C4-2B (cell line): ENCODE measurements at regions not wholly inside any gene's neighbourhood (a gene's known extent, or its start where the extent isn't known, plus 50 kb on each side); places are given as distances from the start of the nearest gene placed in this dataset.

ENCODE experiments used
- H3K27ac ChIP-seq: fragments of 450-650 bp; 2 replicates; pipeline ENCODE4 v1.5.1; 2017
- ZFX ChIP-seq: fragments of 450-650 bp; IDR thresholded peaks from 2 replicates; pipeline ENCODE4 v1.6.1; 2017
- TF ChIP-seq, protein P1 (sequence below): fragments of 450-650 bp; conservative IDR thresholded peaks from 2 replicates; pipeline ENCODE4 v1.5.1; 2017; ENCODE audit warnings: mild to moderate bottlenecking

DNA sequence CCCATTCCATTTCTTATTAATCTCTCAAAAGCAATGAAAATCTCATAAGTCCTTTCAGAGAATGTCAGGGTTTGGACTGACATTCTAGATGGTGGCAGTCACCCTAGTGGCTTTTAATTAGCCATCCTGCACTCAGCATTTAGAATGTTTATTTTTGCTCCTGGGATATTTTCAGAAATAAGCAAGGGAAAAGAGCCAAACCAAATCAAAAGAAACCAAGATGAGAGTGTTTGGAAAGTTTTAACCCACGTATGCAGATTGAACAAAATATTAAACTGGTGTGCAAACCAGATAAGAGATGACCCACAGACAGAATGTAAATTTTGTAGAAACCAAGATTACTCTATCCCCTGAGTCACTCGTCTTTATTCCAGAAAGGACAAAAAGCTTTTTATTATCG, 275.8 kb downstream of the SQOR start:
- no peak overlapping the region for H3K27ac ChIP-seq
- TF ChIP-seq ZFX, result no peak
- TF ChIP-seq, protein P1, sequence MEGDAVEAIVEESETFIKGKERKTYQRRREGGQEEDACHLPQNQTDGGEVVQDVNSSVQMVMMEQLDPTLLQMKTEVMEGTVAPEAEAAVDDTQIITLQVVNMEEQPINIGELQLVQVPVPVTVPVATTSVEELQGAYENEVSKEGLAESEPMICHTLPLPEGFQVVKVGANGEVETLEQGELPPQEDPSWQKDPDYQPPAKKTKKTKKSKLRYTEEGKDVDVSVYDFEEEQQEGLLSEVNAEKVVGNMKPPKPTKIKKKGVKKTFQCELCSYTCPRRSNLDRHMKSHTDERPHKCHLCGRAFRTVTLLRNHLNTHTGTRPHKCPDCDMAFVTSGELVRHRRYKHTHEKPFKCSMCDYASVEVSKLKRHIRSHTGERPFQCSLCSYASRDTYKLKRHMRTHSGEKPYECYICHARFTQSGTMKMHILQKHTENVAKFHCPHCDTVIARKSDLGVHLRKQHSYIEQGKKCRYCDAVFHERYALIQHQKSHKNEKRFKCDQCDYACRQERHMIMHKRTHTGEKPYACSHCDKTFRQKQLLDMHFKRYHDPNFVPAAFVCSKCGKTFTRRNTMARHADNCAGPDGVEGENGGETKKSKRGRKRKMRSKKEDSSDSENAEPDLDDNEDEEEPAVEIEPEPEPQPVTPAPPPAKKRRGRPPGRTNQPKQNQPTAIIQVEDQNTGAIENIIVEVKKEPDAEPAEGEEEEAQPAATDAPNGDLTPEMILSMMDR, result no peak

- no peak overlapping the region for H3K27ac ChIP-seq
- no peak for TF ChIP-seq ZFX
- TF ChIP-seq, protein P1, result no peak
Measured at GRCh38 chr15:45913451-45913850, 278.6 kb downstream of the SQOR start.

GRCh38 chr15:45914425-45914824, 279.6 kb downstream of the SQOR start:
- H3K27ac ChIP-seq, result no peak overlapping the region
- TF ChIP-seq, protein P1, result no peak
- no peak for TF ChIP-seq ZFX

GRCh38 chr15:45918839-45919238, 284.0 kb downstream of the SQOR start:
- H3K27ac ChIP-seq, result no peak overlapping the region
- TF ChIP-seq ZFX, result no peak
- TF ChIP-seq, protein P1, result no peak

DNA sequence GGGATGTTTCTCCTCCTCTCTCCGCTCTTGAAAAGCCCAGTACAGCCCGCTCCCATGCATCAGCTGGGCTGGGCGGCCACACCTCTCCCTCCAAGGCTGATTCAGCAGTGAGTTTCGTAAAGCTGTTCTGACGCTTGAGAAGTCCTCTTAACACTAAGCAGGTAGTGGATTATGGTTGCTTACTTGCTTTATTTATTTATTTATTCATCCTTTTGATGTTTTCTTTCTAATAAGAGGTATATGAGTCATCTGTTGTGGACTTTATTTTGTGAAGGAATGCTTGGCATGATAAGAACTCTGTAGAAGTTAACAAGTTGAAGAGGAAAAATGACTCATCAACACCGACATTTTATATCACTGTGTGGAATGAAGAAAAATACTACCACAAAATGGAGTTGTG, 285.0 kb downstream of the SQOR start:
- H3K27ac ChIP-seq, result no peak overlapping the region
- TF ChIP-seq, protein P1, result no peak
- no peak for TF ChIP-seq ZFX

DNA sequence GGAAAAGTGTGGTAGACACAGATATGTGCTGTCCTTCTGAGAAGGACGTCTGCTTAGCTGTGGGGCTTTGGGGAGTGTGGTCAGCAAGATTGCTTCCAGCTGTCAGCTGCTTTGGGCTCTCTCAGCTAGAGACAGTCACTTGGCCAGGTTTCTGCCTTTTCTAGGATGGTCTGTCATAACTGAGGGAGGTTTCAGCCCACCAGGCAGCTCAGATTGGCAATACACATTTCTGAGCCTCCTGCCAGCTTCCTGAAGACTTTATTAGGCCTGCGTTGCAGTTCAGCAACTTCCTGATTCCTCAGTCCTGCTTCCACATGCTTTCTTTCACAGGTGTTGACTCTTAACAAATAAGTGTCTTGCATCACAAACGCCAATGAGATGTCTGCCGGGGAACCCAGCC, 286.5 kb downstream of the SQOR start:
- TF ChIP-seq, protein P1, result no peak
- TF ChIP-seq ZFX, result no peak
- H3K27ac ChIP-seq, result no peak overlapping the region

DNA sequence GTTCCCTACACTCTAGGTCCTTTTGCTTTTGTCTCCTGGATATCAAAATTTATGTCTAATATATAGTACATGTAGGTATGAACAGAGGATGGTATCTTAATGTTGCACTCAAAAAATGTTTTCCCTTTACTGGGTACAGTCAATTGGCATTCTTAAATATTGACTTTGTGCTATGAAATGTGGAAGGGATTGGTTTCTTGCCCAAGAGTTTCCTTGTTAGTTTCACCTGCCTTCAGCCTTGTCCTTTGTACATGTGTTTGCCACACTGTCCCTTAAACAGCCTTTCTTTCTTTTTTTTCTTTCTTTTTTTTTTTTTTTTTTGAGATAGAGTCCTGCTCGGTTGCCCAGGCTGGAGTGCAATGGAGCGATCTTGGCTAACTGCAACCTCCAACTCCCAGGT, 287.1 kb downstream of the SQOR start:
- H3K27ac ChIP-seq, result no peak overlapping the region
- TF ChIP-seq ZFX, result no peak
- TF ChIP-seq, protein P1, result no peak
